ENCODE measurements at regions not wholly inside any gene's neighbourhood (a gene's known extent, or its start where the extent isn't known, plus 50 kb on each side); places are given as distances from the start of the nearest gene placed in this dataset.
"Not testable (repeated sequence)": the region's sequence is repeated elsewhere in the genome, so short reads cannot be mapped to it uniquely, and the experiment has no call there.

- not testable (repeated sequence) for TF ChIP-seq CTCF, POLR2A (IDR thresholded peaks at IDR 0.05)
These were observed 596.3 kb upstream of the RBFOX1 start for GRCh38 chr16:6736302-6736701.
